ENCODE measurements at regions not wholly inside any gene's neighbourhood (a gene's known extent, or its start where the extent isn't known, plus 50 kb on each side); places are given as distances from the start of the nearest gene placed in this dataset.

- TF ChIP-seq, protein P1, sequence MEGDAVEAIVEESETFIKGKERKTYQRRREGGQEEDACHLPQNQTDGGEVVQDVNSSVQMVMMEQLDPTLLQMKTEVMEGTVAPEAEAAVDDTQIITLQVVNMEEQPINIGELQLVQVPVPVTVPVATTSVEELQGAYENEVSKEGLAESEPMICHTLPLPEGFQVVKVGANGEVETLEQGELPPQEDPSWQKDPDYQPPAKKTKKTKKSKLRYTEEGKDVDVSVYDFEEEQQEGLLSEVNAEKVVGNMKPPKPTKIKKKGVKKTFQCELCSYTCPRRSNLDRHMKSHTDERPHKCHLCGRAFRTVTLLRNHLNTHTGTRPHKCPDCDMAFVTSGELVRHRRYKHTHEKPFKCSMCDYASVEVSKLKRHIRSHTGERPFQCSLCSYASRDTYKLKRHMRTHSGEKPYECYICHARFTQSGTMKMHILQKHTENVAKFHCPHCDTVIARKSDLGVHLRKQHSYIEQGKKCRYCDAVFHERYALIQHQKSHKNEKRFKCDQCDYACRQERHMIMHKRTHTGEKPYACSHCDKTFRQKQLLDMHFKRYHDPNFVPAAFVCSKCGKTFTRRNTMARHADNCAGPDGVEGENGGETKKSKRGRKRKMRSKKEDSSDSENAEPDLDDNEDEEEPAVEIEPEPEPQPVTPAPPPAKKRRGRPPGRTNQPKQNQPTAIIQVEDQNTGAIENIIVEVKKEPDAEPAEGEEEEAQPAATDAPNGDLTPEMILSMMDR (conservative IDR thresholded peaks at IDR 0.05), result no peak
- H3K27ac ChIP-seq, result no peak overlapping the region
Measured at GRCh38 chr10:62880162-62880561, 64.0 kb upstream of the EGR2 start.

GRCh38 chr10:62873866-62874265, 57.7 kb upstream of the EGR2 start:
- TF ChIP-seq, protein P1 (conservative IDR thresholded peaks at IDR 0.05), result no peak
- no peak overlapping the region for H3K27ac ChIP-seq

- TF ChIP-seq, protein P1 (conservative IDR thresholded peaks at IDR 0.05), result no peak
- no peak overlapping the region for H3K27ac ChIP-seq
Measured at GRCh38 chr10:62870866-62871265, 54.7 kb upstream of the EGR2 start.

GRCh38 chr10:62869958-62870357, 53.8 kb upstream of the EGR2 start:
- TF ChIP-seq, protein P1 (conservative IDR thresholded peaks at IDR 0.05), result no peak
- no peak overlapping the region for H3K27ac ChIP-seq

DNA sequence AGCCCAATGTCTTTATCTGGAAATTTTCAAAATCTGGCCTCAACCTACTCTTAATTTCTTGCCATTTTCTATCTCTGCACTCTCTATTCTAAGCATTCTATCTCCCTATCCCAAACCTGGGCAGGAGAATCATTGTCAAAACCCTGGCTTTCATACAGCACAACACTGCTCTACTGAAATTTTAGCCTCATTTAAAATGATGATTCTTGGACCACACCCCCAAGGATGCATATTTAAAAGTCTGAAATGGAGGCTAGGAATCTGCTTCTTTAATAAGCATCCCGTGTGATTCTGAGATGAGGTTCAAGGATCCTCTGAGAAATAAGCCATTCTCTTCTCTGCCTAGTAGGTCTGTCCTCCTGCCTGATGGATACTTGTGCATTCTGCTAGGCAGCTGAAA, 50.8 kb upstream of the EGR2 start:
- TF ChIP-seq, protein P1 (conservative IDR thresholded peaks at IDR 0.05), result no peak
- H3K27ac ChIP-seq, result no peak overlapping the region

DNA sequence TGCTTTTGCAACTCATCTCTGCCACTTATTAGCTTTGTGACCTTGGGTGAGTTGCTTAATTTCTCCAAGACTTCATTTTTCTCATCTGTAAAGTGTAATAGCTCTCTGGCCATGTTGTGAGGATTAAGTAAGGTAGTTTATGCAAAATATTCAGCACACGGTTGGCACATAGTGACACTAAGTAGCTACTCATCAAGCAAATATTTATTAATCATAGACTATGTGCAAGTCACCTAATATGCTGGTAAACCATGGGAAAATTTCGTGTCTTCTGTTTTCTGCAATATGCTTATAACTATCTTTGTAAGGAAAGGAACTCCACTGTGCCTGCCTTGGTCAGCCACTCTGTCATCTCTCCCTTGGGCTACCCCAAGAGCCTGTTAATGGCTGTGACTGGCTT, 50.3 kb upstream of the EGR2 start:
- H3K27ac ChIP-seq, result no peak overlapping the region
- TF ChIP-seq, protein P1 (conservative IDR thresholded peaks at IDR 0.05), result no peak
